Bronchial epithelial cell (primary cell): ENCODE measurements at regions not wholly inside any gene's neighbourhood (a gene's known extent, or its start where the extent isn't known, plus 50 kb on each side); places are given as distances from the start of the nearest gene placed in this dataset.

Experiments
- DNase-seq: peaks from one replicate; pipeline ENCODE4 v3.0.0-alpha.2; 2010; ENCODE audit warnings: low read depth
- FAIRE-seq: peaks from 2 replicates; lab custom pipeline; 2011; peaks lifted over from hg19 to GRCh38; lab: Jason Lieb, UNC
- H3K27me3 ChIP-seq: 2 replicates; pipeline ENCODE4 v1.5.1; 2011; ENCODE audit warnings: low read length; ENCODE audit not compliant: control insufficient read depth, insufficient read depth
- H3K36me3 ChIP-seq: 2 replicates; pipeline ENCODE4 v1.5.1; 2011; ENCODE audit warnings: low read length; ENCODE audit not compliant: control insufficient read depth, insufficient read depth
- H3K4me3 ChIP-seq: 2 replicates; pipeline ENCODE4 v1.5.1; 2011; ENCODE audit warnings: mild to moderate bottlenecking, low read depth, low read length, control low read depth
- CTCF ChIP-seq: IDR thresholded peaks from 2 replicates; pipeline ENCODE4 v1.5.1; 2011; ENCODE audit warnings: mild to moderate bottlenecking, moderate library complexity, low read length, control low read depth, inconsistent platforms; ENCODE audit not compliant: insufficient read depth, severe bottlenecking

DNA sequence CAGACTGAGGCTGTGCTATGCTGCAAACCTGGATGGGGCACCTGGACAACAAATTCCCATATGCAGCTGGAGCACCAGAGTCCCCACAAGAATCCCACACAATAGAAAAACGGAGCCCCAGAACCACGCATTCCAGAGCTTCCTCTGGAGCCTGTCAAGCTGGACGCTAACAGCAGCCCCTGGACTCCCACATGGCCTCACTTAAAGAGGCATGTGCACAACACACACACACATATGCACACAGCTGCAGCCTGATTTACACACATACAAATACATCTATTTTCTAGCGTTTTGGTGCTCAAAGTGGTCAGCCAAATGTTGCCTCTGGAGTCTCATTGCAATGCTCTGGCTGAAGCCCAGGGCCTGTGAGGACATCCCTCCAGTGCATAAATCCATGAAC lies 632.7 kb upstream of the ID2 start:
- no peak overlapping the region for H3K4me3 ChIP-seq
- H3K27me3 ChIP-seq = no peaks in the 10 kb centered on the region
- no peak for FAIRE-seq
- DNase-seq = no peak
- no peaks in the 10 kb centered on the region for H3K36me3 ChIP-seq
- TF ChIP-seq CTCF = no peak

- peak; percentile 86 for DNase-seq
- TF ChIP-seq CTCF = no peak
- Histone ChIP-seq H3K27me3 (no peaks in the 10 kb centered on the region), H3K4me3 (no peak overlapping the region), H3K36me3 (no peaks in the 10 kb centered on the region)
- no peak for FAIRE-seq
Observed at GRCh38 chr2:8049851-8050571, 631.8 kb upstream of the ID2 start.

DNA sequence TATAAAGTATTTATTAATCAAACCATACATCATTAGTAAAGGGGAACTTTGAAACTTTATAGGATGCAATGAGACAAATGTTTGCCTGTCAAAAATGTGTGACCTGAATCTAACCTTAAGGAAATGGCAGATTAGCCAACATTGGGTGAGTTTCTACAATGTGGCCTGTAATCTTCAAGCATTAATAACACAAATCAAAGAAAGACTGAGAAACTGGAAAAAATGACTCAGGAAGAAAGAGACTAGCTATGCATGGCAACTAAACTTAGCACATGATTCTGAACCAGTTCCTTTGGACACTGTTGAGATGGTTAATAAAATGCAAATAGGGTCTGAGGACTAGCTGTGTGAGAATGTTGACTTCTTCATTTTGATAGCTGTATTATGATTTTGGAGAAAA lies 628.6 kb upstream of the ID2 start:
- TF ChIP-seq CTCF = no peak
- Histone ChIP-seq H3K27me3 (no peaks in the 10 kb centered on the region), H3K4me3 (no peak overlapping the region), H3K36me3 (no peaks in the 10 kb centered on the region)
- no peak for DNase-seq
- FAIRE-seq = no peak

DNA sequence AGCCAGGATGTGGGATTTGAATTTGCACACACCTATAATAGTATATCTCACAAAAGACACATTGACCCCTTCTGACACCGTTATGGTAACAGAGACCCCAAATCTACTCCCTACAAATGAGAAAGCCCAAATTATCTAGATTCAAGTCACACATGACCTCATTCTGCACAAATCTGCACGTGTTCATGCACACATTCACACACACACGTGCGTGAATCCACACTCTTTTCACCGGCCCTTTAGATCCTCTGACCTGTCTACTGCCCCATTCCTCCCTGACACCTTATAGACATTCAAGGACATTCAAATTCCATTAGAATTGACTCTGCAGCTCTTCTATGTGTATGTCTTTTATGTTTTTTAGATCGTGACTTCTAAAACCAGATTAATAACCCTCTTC lies 627.8 kb upstream of the ID2 start:
- H3K4me3 ChIP-seq = no peak overlapping the region
- DNase-seq (no peak), FAIRE-seq (no peak)
- TF ChIP-seq CTCF = no peak
- no peaks in the 10 kb centered on the region for H3K36me3 ChIP-seq
- no peaks in the 10 kb centered on the region for H3K27me3 ChIP-seq

DNA sequence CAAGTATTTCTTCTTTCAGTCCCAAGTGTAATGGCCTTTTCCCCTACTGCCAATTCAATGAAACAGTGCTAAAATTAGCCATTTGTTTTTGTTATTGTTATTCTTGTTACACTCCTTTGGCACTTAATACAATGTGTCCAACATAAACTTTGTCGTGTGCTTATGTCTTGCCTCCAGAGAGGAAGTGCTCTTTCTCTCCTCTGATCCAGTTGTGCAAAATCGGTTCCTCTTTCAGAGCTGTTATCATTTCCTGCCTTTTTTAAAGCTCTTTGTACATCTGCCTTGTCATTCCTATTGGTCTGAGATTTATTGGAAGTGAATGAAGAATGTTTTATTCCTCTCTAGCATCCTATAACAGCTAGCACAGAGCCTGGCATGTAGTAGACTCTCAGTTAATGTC lies 623.2 kb upstream of the ID2 start:
- Histone ChIP-seq H3K36me3 (no peaks in the 10 kb centered on the region), H3K4me3 (no peak overlapping the region), H3K27me3 (no peaks in the 10 kb centered on the region)
- no peak for DNase-seq
- FAIRE-seq = no peak
- TF ChIP-seq CTCF = no peak

DNA sequence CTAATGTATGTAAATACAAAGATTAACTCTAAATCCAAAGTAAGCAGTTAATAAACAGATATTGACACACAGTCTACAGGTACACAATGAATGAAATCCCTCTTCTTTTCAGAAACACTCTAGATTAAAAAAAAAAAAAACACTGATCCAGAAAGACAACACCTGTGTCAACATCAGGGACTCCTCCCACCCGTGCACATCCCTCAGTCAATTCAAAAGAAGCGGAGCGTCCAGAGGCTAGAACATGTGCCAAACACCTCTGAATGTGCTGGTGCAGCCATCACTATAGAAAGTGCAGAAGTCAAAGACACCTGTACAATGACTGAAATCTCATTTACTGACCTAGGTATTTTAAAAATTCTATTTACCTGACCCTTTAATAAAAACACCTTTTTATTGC lies 622.6 kb upstream of the ID2 start:
- TF ChIP-seq CTCF = no peak
- Histone ChIP-seq H3K4me3 (no peak overlapping the region), H3K27me3 (no peaks in the 10 kb centered on the region), H3K36me3 (no peaks in the 10 kb centered on the region)
- FAIRE-seq = no peak
- no peak for DNase-seq
